ENCODE measurements at regions not wholly inside any gene's neighbourhood (a gene's known extent, or its start where the extent isn't known, plus 50 kb on each side); places are given as distances from the start of the nearest gene placed in this dataset.
"Not testable (repeated sequence)": the region's sequence is repeated elsewhere in the genome, so short reads cannot be mapped to it uniquely, and the experiment has no call there.

- H3K4me1 ChIP-seq (ENCODE audit: control insufficient read depth in 1 of 2, insufficient read depth in 2 of 2, low read length in 2 of 2); H3K27ac ChIP-seq (ENCODE audit: low read depth in 1 of 2, low read length in 2 of 2); intact Hi-C loops (cut with DNase I); DNase-seq; ATAC-seq (ENCODE audit: low FRiP score); H3K27me3 ChIP-seq (ENCODE audit: control insufficient read depth in 1 of 2, insufficient read depth in 2 of 2, low read length in 1 of 2); H3K9me3 ChIP-seq (ENCODE audit: control insufficient read depth, low read length); H3K4me3 ChIP-seq (ENCODE audit: low read length in 2 of 2); H3K36me3 ChIP-seq (ENCODE audit: control insufficient read depth in 1 of 2, insufficient read depth in 2 of 2, low read length in 1 of 2): not testable (repeated sequence)
- WGBS, 2 donors = 46 to 65% methylated on average over 2 of the region's 2 CpGs
Observed at GRCh38 chr22:16393476-16393875, 199.1 kb downstream of the CCT8L2 start.

- H3K4me3 ChIP-seq (ENCODE audit: low read length in 2 of 2); H3K36me3 ChIP-seq (ENCODE audit: control insufficient read depth in 1 of 2, insufficient read depth in 2 of 2, low read length in 1 of 2); H3K4me1 ChIP-seq (ENCODE audit: control insufficient read depth in 1 of 2, insufficient read depth in 2 of 2, low read length in 2 of 2); ATAC-seq (ENCODE audit: low FRiP score); H3K27ac ChIP-seq (ENCODE audit: low read depth in 1 of 2, low read length in 2 of 2); H3K27me3 ChIP-seq (ENCODE audit: control insufficient read depth in 1 of 2, insufficient read depth in 2 of 2, low read length in 1 of 2); intact Hi-C loops (cut with DNase I); H3K9me3 ChIP-seq (ENCODE audit: control insufficient read depth, low read length): not testable (repeated sequence)
- DNase-seq = peak in 1 of 2 donors; percentile 65
- 46 to 50% methylated on average over 18 to 20 of the region's 20 CpGs for WGBS, 2 donors
Observed at GRCh38 chr22:16391417-16391930, 201.1 kb downstream of the CCT8L2 start.

GRCh38 chr22:16390541-16391217, 201.9 kb downstream of the CCT8L2 start:
- H3K27me3 ChIP-seq (ENCODE audit: control insufficient read depth in 1 of 2, insufficient read depth in 2 of 2, low read length in 1 of 2); H3K9me3 ChIP-seq (ENCODE audit: control insufficient read depth, low read length); H3K4me1 ChIP-seq (ENCODE audit: control insufficient read depth in 1 of 2, insufficient read depth in 2 of 2, low read length in 2 of 2); H3K27ac ChIP-seq (ENCODE audit: low read depth in 1 of 2, low read length in 2 of 2); H3K4me3 ChIP-seq (ENCODE audit: low read length in 2 of 2); H3K36me3 ChIP-seq (ENCODE audit: control insufficient read depth in 1 of 2, insufficient read depth in 2 of 2, low read length in 1 of 2); ATAC-seq (ENCODE audit: low FRiP score); intact Hi-C loops (cut with DNase I): not testable (repeated sequence)
- peak in 1 of 2 donors; percentile 62 for DNase-seq
- 85 to 89% methylated on average over 25 to 31 of the region's 31 CpGs for WGBS, 2 donors

DNA sequence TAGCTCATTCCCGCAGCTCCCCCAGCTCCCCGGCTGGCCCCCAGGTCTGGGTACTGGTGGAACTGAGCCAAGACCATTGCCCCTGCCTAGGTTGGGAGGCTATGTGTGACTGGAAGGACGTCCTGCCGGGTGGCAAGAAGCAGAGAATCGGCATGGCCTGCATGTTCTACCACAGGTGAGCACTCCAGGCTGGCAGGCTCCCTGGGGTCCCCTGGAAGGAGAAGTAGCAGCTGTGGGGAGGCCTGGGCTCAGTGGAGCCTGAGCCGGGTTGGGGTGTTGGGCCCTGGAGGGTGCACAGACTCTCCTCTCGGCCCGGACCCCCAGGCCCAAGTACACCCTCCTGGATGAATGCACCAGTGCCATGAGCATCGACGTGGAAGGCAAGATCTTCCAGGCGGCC, 202.6 kb downstream of the CCT8L2 start:
- intact Hi-C loops (cut with DNase I); H3K36me3 ChIP-seq (ENCODE audit: control insufficient read depth in 1 of 2, insufficient read depth in 2 of 2, low read length in 1 of 2); H3K27ac ChIP-seq (ENCODE audit: low read depth in 1 of 2, low read length in 2 of 2); H3K4me3 ChIP-seq (ENCODE audit: low read length in 2 of 2); H3K4me1 ChIP-seq (ENCODE audit: control insufficient read depth in 1 of 2, insufficient read depth in 2 of 2, low read length in 2 of 2); H3K9me3 ChIP-seq (ENCODE audit: control insufficient read depth, low read length); H3K27me3 ChIP-seq (ENCODE audit: control insufficient read depth in 1 of 2, insufficient read depth in 2 of 2, low read length in 1 of 2); ATAC-seq (ENCODE audit: low FRiP score): not testable (repeated sequence)
- WGBS, 2 donors = 85 to 93% methylated on average over 11 of the region's 11 CpGs
- DNase-seq = peak in 1 of 2 donors; percentile 21

DNA sequence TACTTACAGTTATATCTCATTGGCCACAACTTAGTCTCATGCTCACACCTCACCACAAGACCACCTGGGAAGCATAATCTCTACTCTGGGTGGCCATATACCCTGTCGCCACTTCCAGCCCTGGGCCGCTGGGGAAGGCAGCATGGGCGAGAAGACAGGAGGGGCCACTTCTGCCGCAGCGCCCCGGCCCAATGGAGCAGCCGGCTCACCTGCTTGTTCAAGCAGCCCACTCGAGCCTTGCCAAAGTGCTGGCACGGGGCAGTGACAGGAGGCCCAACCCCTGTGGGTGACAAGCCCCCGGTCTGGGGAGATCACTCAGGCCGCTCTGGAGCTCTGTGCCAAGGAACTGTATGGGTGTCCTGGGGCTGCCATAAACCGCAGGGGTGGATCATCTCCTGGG, 203.4 kb downstream of the CCT8L2 start:
- H3K27ac ChIP-seq (ENCODE audit: low read depth in 1 of 2, low read length in 2 of 2); H3K36me3 ChIP-seq (ENCODE audit: control insufficient read depth in 1 of 2, insufficient read depth in 2 of 2, low read length in 1 of 2); H3K27me3 ChIP-seq (ENCODE audit: control insufficient read depth in 1 of 2, insufficient read depth in 2 of 2, low read length in 1 of 2); H3K4me3 ChIP-seq (ENCODE audit: low read length in 2 of 2); intact Hi-C loops (cut with DNase I); H3K4me1 ChIP-seq (ENCODE audit: control insufficient read depth in 1 of 2, insufficient read depth in 2 of 2, low read length in 2 of 2); ATAC-seq (ENCODE audit: low FRiP score); H3K9me3 ChIP-seq (ENCODE audit: control insufficient read depth, low read length): not testable (repeated sequence)
- peak in 1 of 2 donors; percentile 41 for DNase-seq
- WGBS, 2 donors = 79 to 93% methylated on average over 12 of the region's 12 CpGs

DNA sequence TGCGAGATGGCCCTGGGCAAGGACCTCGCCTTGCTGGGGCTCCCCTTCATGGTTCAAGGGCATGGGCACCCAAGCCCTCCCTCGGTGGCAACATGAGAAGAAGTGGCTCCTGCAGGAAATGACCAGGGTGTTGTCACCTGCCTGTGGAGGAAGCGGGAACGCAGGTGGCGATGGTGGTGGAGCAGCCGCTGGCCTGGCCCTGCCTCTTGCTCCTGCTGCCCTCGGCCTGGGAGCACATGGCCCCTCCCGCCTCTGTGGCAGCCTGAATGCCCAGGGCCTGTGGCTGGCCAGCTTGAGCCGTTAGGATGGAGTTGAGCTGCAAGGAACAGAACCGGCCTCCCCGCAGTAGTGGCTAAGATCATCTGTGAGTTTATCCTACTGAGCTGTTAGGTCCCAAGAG, 204.0 kb downstream of the CCT8L2 start:
- WGBS, 2 donors = 70 to 81% methylated on average over 9 to 12 of the region's 12 CpGs
- intact Hi-C loops (cut with DNase I); H3K27ac ChIP-seq (ENCODE audit: low read depth in 1 of 2, low read length in 2 of 2); H3K4me3 ChIP-seq (ENCODE audit: low read length in 2 of 2); H3K9me3 ChIP-seq (ENCODE audit: control insufficient read depth, low read length); ATAC-seq (ENCODE audit: low FRiP score); H3K27me3 ChIP-seq (ENCODE audit: control insufficient read depth in 1 of 2, insufficient read depth in 2 of 2, low read length in 1 of 2); H3K4me1 ChIP-seq (ENCODE audit: control insufficient read depth in 1 of 2, insufficient read depth in 2 of 2, low read length in 2 of 2); DNase-seq; H3K36me3 ChIP-seq (ENCODE audit: control insufficient read depth in 1 of 2, insufficient read depth in 2 of 2, low read length in 1 of 2): not testable (repeated sequence)

- DNase-seq = not testable (repeated sequence)
Observed at GRCh38 chr22:16388127-16388526, 204.5 kb downstream of the CCT8L2 start.

GRCh38 chr22:16387543-16387942, 205.1 kb downstream of the CCT8L2 start:
- H3K9me3 ChIP-seq (ENCODE audit: control insufficient read depth, low read length); DNase-seq; H3K27me3 ChIP-seq (ENCODE audit: control insufficient read depth in 1 of 2, insufficient read depth in 2 of 2, low read length in 1 of 2); H3K4me1 ChIP-seq (ENCODE audit: control insufficient read depth in 1 of 2, insufficient read depth in 2 of 2, low read length in 2 of 2); intact Hi-C loops (cut with DNase I); H3K36me3 ChIP-seq (ENCODE audit: control insufficient read depth in 1 of 2, insufficient read depth in 2 of 2, low read length in 1 of 2); H3K4me3 ChIP-seq (ENCODE audit: low read length in 2 of 2); ATAC-seq (ENCODE audit: low FRiP score); H3K27ac ChIP-seq (ENCODE audit: low read depth in 1 of 2, low read length in 2 of 2): not testable (repeated sequence)
- WGBS, 2 donors = 80 to 87% methylated on average over 11 of the region's 11 CpGs

More at GRCh38 chr22:16388127-16388526, 204.5 kb downstream of the CCT8L2 start:
- 75 to 82% methylated on average over 10 of the region's 10 CpGs for WGBS, 2 donors
- H3K27me3 ChIP-seq (ENCODE audit: control insufficient read depth in 1 of 2, insufficient read depth in 2 of 2, low read length in 1 of 2); H3K9me3 ChIP-seq (ENCODE audit: control insufficient read depth, low read length); intact Hi-C loops (cut with DNase I); H3K4me1 ChIP-seq (ENCODE audit: control insufficient read depth in 1 of 2, insufficient read depth in 2 of 2, low read length in 2 of 2); H3K36me3 ChIP-seq (ENCODE audit: control insufficient read depth in 1 of 2, insufficient read depth in 2 of 2, low read length in 1 of 2); ATAC-seq (ENCODE audit: low FRiP score); H3K27ac ChIP-seq (ENCODE audit: low read depth in 1 of 2, low read length in 2 of 2); H3K4me3 ChIP-seq (ENCODE audit: low read length in 2 of 2): not testable (repeated sequence)

GRCh38 chr22:16387088-16387487, 205.5 kb downstream of the CCT8L2 start:
- 11 to 12% methylated on average over 43 to 46 of the region's 46 CpGs for WGBS, 2 donors
- no peak overlapping the region for H3K27ac ChIP-seq (ENCODE audit: low read depth in 1 of 2, low read length in 2 of 2)
- no peak for ATAC-seq (ENCODE audit: low FRiP score)
- no peak overlapping the region for H3K4me3 ChIP-seq (ENCODE audit: low read length in 2 of 2)
- no peaks in the 10 kb centered on the region for H3K36me3 ChIP-seq (ENCODE audit: control insufficient read depth in 1 of 2, insufficient read depth in 2 of 2, low read length in 1 of 2)
- H3K27me3 ChIP-seq (ENCODE audit: control insufficient read depth in 1 of 2, insufficient read depth in 2 of 2, low read length in 1 of 2) = no peaks in the 10 kb centered on the region
- H3K4me1 ChIP-seq (ENCODE audit: control insufficient read depth in 1 of 2, insufficient read depth in 2 of 2, low read length in 2 of 2) = no peaks in the 10 kb centered on the region
- intact Hi-C loops (cut with DNase I) = no loop called here
- DNase-seq = peak in 1 of 2 donors; percentile 45
- H3K9me3 ChIP-seq (ENCODE audit: control insufficient read depth, low read length) = peaks cover 3% of the 10 kb centered on the region
